ENCODE measurements at regions not wholly inside any gene's neighbourhood (a gene's known extent, or its start where the extent isn't known, plus 50 kb on each side); places are given as distances from the start of the nearest gene placed in this dataset.

GRCh38 chr6:169945117-169945516, 193.7 kb downstream of the ERMARD start:
- TF ChIP-seq CTCF (conservative IDR thresholded peaks at IDR 0.05; ENCODE audit: low read depth in 2 of 2) (no peak), POLR2AphosphoS5 (IDR thresholded peaks at IDR 0.05; ENCODE audit: low read depth) (no peak), EZH2 (IDR thresholded peaks at IDR 0.05; ENCODE audit: low read depth, unreplicated experiment) (no peak), EZH2phosphoT487 (IDR thresholded peaks at IDR 0.05; ENCODE audit: unreplicated experiment) (no peak), REST (IDR thresholded peaks at IDR 0.05; ENCODE audit: unreplicated experiment) (no peak), CREB1 (CRISPR knock-in tag; IDR thresholded peaks at IDR 0.05; ENCODE audit: low read depth) (no peak), JUNB (IDR thresholded peaks at IDR 0.05; ENCODE audit: unreplicated experiment) (no peak), ETS1 (IDR thresholded peaks at IDR 0.05) (no peak), ZNF462 (CRISPR knock-in tag; IDR thresholded peaks at IDR 0.05) (no peak), STAT1 (IDR thresholded peaks at IDR 0.05; ENCODE audit: unreplicated experiment) (no peak), NANOG (IDR thresholded peaks at IDR 0.05; ENCODE audit: borderline replicate concordance) (no peak), ZNF331 (CRISPR knock-in tag; IDR thresholded peaks at IDR 0.05; ENCODE audit: low read depth) (no peak), ZNF114 (CRISPR knock-in tag; IDR thresholded peaks at IDR 0.05) (no peak)

Measured in GM23338 (cell line).